ENCODE measurements at regions not wholly inside any gene's neighbourhood (a gene's known extent, or its start where the extent isn't known, plus 50 kb on each side); places are given as distances from the start of the nearest gene placed in this dataset.

DNA sequence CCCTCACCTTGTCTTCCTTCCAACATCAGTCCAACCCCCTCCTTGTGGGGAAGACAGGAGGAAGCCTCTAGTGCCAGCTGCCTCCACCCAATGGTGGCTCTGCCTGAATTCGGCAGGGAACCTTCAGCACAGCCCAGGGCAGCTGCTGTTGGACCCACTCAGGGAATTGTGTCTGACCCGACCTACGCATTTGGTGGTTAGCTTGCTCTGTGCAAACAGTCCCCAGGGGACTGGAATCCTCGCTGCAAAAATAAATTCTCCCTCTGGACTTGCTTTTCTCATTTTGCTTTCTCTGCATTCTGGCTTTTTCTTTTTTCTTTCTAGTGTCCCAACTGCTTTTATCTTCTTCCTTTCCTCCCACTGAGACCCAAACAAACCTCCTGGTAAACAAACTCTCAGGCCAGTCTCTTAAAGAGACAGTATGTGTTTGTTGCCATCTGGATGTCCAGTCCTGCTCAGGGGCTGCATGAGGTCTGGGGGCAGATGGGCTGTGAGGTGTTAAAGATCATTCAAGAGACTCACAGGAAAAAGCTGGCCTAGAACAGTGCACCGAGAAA is 137.7 kb upstream of the HAAO start:
- FAIRE-seq (no peak), DNase-seq (ENCODE audit: insufficient read length, low spot score) (no peak)
- TF ChIP-seq, protein P1, sequence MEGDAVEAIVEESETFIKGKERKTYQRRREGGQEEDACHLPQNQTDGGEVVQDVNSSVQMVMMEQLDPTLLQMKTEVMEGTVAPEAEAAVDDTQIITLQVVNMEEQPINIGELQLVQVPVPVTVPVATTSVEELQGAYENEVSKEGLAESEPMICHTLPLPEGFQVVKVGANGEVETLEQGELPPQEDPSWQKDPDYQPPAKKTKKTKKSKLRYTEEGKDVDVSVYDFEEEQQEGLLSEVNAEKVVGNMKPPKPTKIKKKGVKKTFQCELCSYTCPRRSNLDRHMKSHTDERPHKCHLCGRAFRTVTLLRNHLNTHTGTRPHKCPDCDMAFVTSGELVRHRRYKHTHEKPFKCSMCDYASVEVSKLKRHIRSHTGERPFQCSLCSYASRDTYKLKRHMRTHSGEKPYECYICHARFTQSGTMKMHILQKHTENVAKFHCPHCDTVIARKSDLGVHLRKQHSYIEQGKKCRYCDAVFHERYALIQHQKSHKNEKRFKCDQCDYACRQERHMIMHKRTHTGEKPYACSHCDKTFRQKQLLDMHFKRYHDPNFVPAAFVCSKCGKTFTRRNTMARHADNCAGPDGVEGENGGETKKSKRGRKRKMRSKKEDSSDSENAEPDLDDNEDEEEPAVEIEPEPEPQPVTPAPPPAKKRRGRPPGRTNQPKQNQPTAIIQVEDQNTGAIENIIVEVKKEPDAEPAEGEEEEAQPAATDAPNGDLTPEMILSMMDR (IDR thresholded peaks at IDR 0.05; ENCODE audit: insufficient read depth, missing control alignments): no peak

DNA sequence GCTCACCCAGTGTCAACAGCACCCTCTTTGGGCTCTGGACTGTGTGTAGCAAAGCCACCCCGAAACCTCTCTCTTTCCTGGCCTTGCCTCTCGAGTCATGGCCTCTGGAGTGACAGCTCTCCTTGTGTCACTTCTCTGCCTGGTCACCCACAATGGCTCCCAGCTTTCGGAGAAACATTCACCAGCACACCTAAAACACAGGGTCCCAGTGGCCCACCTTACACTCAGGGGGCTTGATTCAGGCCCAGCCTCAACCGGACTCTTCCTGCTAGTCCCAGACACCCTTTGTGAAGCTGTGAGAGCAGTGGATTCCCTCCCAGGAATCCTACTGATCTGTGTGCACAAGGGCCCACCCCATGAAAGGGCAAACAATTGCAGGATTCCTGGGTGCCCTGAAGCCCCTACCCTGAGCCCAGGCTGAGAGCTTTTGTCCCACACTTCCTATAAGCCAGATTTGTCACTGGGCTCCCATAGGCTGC is 137.2 kb upstream of the HAAO start:
- FAIRE-seq: no peak
- no peak for DNase-seq (ENCODE audit: insufficient read length, low spot score)

DNA sequence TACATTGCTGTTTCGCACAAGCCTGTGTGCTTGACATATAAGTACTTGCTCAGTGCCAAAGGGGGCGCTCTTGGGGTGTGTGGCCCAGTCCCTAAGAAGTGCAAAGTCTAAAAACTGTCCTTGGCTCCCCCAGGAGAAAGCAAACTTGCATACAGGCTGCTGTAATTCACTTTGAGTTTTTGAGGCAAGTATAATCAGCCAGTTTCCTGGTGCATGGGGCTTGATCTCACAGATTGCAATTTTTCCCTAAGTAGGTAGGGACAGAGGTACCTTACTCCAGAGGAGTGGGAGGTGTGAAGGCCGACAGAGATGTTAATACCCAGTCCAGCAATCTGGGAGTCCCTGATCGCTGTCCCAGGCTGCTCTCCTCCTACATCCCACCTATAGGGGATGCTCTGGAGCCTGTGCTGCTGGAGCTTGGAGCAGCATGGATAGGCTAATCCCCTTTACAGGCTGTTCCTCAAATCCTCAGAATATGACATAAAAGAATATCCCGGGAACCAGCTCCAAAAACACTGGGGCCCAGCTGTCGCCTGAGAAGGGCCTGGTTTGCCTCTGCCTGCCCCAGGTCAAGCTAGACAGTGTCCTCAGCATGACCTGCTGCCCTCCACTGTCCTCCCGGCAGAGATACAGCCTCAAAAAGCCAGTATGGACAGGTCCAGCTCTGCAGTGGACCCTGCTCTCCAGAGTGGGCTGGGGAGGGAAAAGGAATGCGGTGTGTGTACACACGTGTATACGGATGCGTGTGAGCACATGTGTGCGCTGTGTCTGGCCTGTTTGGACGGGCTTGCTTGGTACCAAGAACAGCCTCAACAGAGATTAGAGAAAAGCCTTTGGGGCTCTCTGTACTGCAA is 136.5 kb upstream of the HAAO start:
- TF ChIP-seq, protein P1 (IDR thresholded peaks at IDR 0.05; ENCODE audit: insufficient read depth, missing control alignments): peak; percentile 70
- peak; percentile 84 for DNase-seq (ENCODE audit: insufficient read length, low spot score)
- no peak for FAIRE-seq

More for the DNA sequence above, 137.2 kb upstream of the HAAO start:
- TF ChIP-seq, protein P1 (IDR thresholded peaks at IDR 0.05; ENCODE audit: insufficient read depth, missing control alignments): no peak

DNA sequence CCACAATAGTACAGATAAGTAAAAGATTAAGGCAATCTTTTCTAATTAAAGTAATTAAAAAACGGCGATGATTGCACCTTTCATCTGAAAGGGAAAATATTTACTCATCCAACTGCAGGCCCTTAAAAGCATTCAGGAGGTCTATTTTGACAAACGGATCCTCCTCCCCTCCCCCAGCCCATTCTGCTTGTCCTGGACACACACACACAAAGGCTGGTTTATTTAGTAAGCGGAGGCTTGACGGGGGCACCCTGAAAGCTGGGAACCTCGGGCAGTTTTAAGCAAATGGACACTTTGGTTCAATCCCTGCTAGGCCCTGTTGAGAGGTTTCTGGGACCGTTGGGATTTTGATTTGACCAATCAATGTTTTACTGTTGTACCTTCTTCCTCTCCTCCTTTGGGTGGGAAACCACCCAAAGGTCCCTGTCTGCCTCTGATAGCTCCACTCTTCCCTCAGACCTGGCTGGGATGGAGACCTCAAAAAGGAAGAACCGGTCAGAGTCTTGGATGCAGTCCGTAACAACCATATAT is 135.8 kb upstream of the HAAO start:
- DNase-seq (ENCODE audit: insufficient read length, low spot score) (no peak), FAIRE-seq (no peak)
- TF ChIP-seq, protein P1 (IDR thresholded peaks at IDR 0.05; ENCODE audit: insufficient read depth, missing control alignments): no peak

DNA sequence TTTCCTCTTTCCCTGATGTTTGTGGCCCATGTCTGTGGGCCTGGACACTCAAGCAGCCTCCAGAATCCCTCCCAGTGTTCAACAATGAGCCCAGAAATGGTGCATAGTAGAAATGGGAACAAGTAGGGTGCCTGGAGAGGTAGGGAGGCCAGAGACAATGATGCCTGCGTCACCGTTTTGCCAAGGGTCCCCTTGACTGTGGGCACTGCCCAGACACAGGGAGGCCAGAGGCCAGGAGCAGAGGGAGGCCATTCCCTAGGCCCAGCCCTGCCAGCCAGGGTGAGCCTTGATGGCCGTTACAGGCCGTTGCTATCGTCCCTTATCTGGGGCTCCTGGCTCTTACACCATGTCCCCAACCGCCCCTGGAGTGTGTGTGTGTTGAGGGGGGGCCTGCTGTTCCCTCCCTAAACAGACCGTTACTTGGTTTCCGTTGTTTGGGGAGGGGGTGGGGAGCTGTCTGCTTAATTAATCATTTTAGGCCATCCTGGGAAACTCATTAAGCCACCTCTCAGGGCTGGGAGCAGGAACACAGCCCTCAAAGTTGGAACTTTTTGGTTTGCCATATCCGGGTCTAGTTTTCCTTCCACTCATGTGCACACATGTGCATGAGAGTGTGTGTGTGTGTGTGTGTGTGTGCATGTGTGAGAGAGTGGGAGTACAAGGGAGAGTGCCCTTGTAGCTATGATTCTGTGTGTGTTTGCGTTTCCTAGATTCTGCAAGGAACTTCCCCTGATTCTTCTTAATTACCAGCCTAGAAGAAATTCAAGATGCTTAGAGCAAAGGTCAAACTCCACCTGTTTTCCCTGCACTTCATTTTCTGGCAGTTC is 135.2 kb upstream of the HAAO start:
- TF ChIP-seq, protein P1 (IDR thresholded peaks at IDR 0.05; ENCODE audit: insufficient read depth, missing control alignments): no peak
- FAIRE-seq (no peak), DNase-seq (ENCODE audit: insufficient read length, low spot score) (no peak)

- TF ChIP-seq, protein P1 (IDR thresholded peaks at IDR 0.05; ENCODE audit: insufficient read depth, missing control alignments): no peak
- FAIRE-seq (no peak), DNase-seq (ENCODE audit: insufficient read length, low spot score) (no peak)
These were observed 134.3 kb upstream of the HAAO start for GRCh38 chr2:42926434-42927333.
